BLaER1 (cell line): ENCODE measurements at regions not wholly inside any gene's neighbourhood (a gene's known extent, or its start where the extent isn't known, plus 50 kb on each side); places are given as distances from the start of the nearest gene placed in this dataset.

Experiments
- H3K27ac ChIP-seq: shearing (Covaris generic); formaldehyde crosslinking; 2 replicates; pipeline ENCODE4 v1.8.1; 2022
- H3K27me3 ChIP-seq: shearing (Covaris generic); formaldehyde crosslinking; 2 replicates; pipeline ENCODE4 v1.8.1; 2022
- H3K36me3 ChIP-seq: shearing (Covaris generic); formaldehyde crosslinking; 2 replicates; pipeline ENCODE4 v1.8.1; 2022
- H3K4me1 ChIP-seq: shearing (Covaris generic); formaldehyde crosslinking; 2 replicates; pipeline ENCODE4 v1.8.1; 2022
- H3K4me2 ChIP-seq: shearing (Covaris generic); formaldehyde crosslinking; 2 replicates; pipeline ENCODE4 v1.8.1; 2022
- H3K4me3 ChIP-seq: shearing (Covaris generic); formaldehyde crosslinking; 2 replicates; pipeline ENCODE4 v1.8.1; 2022
- H3K9ac ChIP-seq: shearing (Covaris generic); formaldehyde crosslinking; 2 replicates; pipeline ENCODE4 v1.8.1; 2022
- H3K9me3 ChIP-seq: shearing (Covaris generic); formaldehyde crosslinking; 2 replicates; pipeline ENCODE4 v1.8.1; 2022
- H4K20me1 ChIP-seq: shearing (Covaris generic); formaldehyde crosslinking; 2 replicates; pipeline ENCODE4 v1.8.1; 2022
- Cebpa-rat ChIP-seq: shearing (Covaris generic); IDR thresholded peaks from 2 replicates; pipeline ENCODE4 v1.8.1; 2022

DNA sequence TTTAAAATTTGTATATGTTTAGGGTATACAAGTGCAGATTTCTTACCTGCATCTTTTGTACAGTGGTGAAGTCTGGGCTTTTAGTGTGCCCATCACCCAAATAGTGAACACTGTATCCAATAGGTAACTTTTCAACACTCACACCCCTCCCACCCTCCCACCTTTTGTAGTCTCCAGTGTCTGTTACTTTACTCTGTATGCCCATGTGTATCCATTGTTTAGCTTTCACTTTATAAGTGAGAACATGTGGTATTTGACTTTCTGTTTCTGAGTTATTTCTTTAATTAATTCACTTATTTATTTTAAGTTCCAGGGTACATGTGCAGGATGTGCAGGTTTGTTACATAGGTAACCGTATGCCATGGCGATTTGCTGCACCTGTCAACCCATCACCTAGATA, 124.8 kb upstream of the NEO1 start:
- Histone ChIP-seq H3K4me2 (no peak overlapping the region), H3K9ac (no peak overlapping the region), H3K36me3 (no peaks in the 10 kb centered on the region), H3K4me3 (no peak overlapping the region), H4K20me1 (no peaks in the 10 kb centered on the region), H3K27me3 (no peaks in the 10 kb centered on the region), H3K27ac (no peak overlapping the region), H3K9me3 (no peaks in the 10 kb centered on the region), H3K4me1 (no peaks in the 10 kb centered on the region)
- no peak for TF ChIP-seq Cebpa-rat

DNA sequence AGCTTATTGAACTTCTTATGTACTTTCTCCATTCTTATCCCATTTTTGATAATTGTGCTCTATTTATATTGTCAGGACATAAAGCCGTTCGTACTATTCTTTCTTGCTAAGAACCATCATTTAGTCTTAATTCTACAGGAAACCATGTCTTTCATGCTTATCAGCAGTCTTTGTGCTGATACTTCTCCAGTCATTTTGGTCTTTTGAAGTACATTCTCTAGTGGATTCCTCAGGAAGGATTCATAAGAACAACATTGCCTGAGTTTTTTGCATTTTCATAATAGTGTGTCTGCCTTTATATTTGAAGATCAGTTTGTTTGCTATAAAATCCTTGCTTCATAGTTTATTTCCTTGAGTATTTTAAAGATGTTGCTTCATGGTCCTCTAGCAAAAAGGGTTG, 126.6 kb upstream of the NEO1 start:
- H3K27ac ChIP-seq = no peak overlapping the region
- H3K36me3 ChIP-seq = no peaks in the 10 kb centered on the region
- H3K4me3 ChIP-seq = no peak overlapping the region
- H3K9ac ChIP-seq = no peak overlapping the region
- H3K27me3 ChIP-seq = no peaks in the 10 kb centered on the region
- no peak for TF ChIP-seq Cebpa-rat
- no peaks in the 10 kb centered on the region for H3K9me3 ChIP-seq
- H3K4me2 ChIP-seq = no peak overlapping the region
- H3K4me1 ChIP-seq = no peaks in the 10 kb centered on the region
- no peaks in the 10 kb centered on the region for H4K20me1 ChIP-seq

- Histone ChIP-seq H3K4me2 (no peak overlapping the region), H4K20me1 (no peaks in the 10 kb centered on the region), H3K36me3 (no peaks in the 10 kb centered on the region), H3K4me1 (no peaks in the 10 kb centered on the region), H3K27ac (no peak overlapping the region), H3K27me3 (no peaks in the 10 kb centered on the region), H3K9ac (no peak overlapping the region), H3K9me3 (no peaks in the 10 kb centered on the region), H3K4me3 (no peak overlapping the region)
- no peak for TF ChIP-seq Cebpa-rat
Measured at GRCh38 chr15:72923289-72923688, 129.0 kb upstream of the NEO1 start.

DNA sequence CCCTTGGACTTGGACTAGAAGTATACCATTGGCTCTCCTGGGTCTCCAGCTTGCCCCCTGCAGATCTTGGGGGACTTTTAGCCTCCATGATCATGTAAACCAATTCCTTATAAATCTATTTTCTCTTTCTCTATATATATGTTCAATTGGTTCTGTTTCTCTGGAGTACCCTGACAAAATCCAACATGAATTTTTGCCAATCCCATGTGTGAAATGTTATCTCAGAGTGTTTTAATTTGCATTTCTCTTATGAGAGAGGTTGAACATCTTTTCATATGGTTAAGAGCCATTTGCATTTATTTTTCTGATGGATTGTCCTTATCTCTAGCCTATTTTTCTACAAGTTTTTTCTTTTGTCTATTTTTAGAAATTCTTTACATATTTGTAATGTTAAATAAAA, 131.7 kb upstream of the NEO1 start:
- Histone ChIP-seq H3K9me3 (no peaks in the 10 kb centered on the region), H3K4me2 (no peak overlapping the region), H4K20me1 (no peaks in the 10 kb centered on the region), H3K4me1 (no peaks in the 10 kb centered on the region), H3K27me3 (no peaks in the 10 kb centered on the region), H3K9ac (no peak overlapping the region), H3K27ac (no peak overlapping the region), H3K4me3 (no peak overlapping the region), H3K36me3 (no peaks in the 10 kb centered on the region)
- no peak for TF ChIP-seq Cebpa-rat

DNA sequence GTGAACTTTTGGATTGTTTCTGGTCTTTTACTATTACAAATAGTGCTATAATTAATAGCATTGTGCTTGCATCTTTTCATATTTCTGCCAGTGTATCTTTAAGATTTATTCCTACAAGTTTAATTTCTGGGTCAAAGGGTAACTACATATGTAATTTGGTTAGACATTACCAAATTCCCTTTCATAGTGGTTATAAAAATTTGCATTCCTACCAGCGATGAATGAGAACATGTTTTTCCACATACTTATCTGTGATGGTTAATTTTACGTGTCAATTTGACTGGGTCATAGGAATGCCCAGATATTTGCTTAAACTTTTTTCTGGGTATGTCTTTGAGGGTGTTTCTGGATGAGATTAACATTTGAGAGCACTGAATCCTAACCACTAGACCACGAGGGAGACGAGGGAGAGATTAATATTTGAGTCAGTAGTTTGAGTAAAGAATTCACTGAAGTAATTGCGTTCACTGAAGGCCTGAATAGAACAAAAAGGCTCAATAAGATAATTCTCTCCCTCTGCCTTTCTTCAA, 132.3 kb upstream of the NEO1 start:
- Histone ChIP-seq H3K36me3 (no peaks in the 10 kb centered on the region), H3K4me3 (no peak overlapping the region), H3K27me3 (no peaks in the 10 kb centered on the region), H3K4me2 (no peak overlapping the region), H3K4me1 (no peaks in the 10 kb centered on the region), H3K27ac (no peak overlapping the region), H3K9ac (no peak overlapping the region), H3K9me3 (no peaks in the 10 kb centered on the region), H4K20me1 (no peaks in the 10 kb centered on the region)
- no peak for TF ChIP-seq Cebpa-rat

- Histone ChIP-seq H3K27me3 (no peaks in the 10 kb centered on the region), H3K36me3 (no peaks in the 10 kb centered on the region), H3K4me3 (no peak overlapping the region), H4K20me1 (no peaks in the 10 kb centered on the region), H3K27ac (no peak overlapping the region), H3K9ac (no peak overlapping the region), H3K4me1 (no peaks in the 10 kb centered on the region), H3K9me3 (no peaks in the 10 kb centered on the region), H3K4me2 (no peak overlapping the region)
- TF ChIP-seq Cebpa-rat = no peak
Measured at GRCh38 chr15:72916897-72917296, 133.3 kb upstream of the ADPGK start.

- Histone ChIP-seq H3K9ac (no peak overlapping the region), H3K36me3 (no peaks in the 10 kb centered on the region), H3K4me1 (no peaks in the 10 kb centered on the region), H3K4me2 (no peak overlapping the region), H3K9me3 (no peaks in the 10 kb centered on the region), H3K27me3 (no peaks in the 10 kb centered on the region), H3K4me3 (no peak overlapping the region), H4K20me1 (no peaks in the 10 kb centered on the region), H3K27ac (no peak overlapping the region)
- no peak for TF ChIP-seq Cebpa-rat
Measured at GRCh38 chr15:72916378-72916777, 132.8 kb upstream of the ADPGK start.

GRCh38 chr15:72915843-72916242, 132.3 kb upstream of the ADPGK start:
- Histone ChIP-seq H3K4me1 (no peaks in the 10 kb centered on the region), H3K4me2 (no peak overlapping the region), H3K4me3 (no peak overlapping the region), H3K9me3 (no peaks in the 10 kb centered on the region), H3K9ac (no peak overlapping the region), H3K36me3 (no peaks in the 10 kb centered on the region), H3K27me3 (no peaks in the 10 kb centered on the region), H4K20me1 (no peaks in the 10 kb centered on the region), H3K27ac (no peak overlapping the region)
- TF ChIP-seq Cebpa-rat = no peak

- Histone ChIP-seq H3K27me3 (no peaks in the 10 kb centered on the region), H3K4me1 (no peaks in the 10 kb centered on the region), H3K4me2 (no peak overlapping the region), H3K9ac (no peak overlapping the region), H3K4me3 (no peak overlapping the region), H3K9me3 (no peaks in the 10 kb centered on the region), H3K36me3 (no peaks in the 10 kb centered on the region), H3K27ac (no peak overlapping the region), H4K20me1 (no peaks in the 10 kb centered on the region)
- no peak for TF ChIP-seq Cebpa-rat
Measured at GRCh38 chr15:72912996-72913395, 129.4 kb upstream of the ADPGK start.

GRCh38 chr15:72912121-72912520, 128.6 kb upstream of the ADPGK start:
- Histone ChIP-seq H3K27ac (no peak overlapping the region), H4K20me1 (no peaks in the 10 kb centered on the region), H3K36me3 (no peaks in the 10 kb centered on the region), H3K4me1 (no peaks in the 10 kb centered on the region), H3K4me2 (no peak overlapping the region), H3K9me3 (no peaks in the 10 kb centered on the region), H3K9ac (no peak overlapping the region), H3K27me3 (no peaks in the 10 kb centered on the region), H3K4me3 (no peak overlapping the region)
- TF ChIP-seq Cebpa-rat = no peak

DNA sequence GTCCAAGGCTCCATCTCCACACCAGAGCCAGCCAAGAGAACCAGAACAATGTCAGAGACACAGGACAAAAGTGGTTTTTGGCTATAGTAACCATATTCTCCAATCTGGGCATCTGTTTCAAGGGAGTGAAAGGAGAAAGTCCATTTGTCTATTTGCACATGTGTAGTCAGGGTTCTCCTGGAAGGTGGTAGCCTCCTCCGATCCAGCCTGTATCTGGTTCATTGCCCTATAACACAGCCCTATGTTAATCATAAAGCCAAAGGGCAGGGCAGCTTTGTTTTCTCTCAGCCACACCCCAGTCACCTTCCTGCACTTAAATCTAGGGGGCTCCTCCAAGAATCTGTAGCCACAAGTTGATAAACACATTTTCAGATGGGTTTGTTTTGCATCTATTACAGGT, 128.1 kb upstream of the ADPGK start:
- H3K27ac ChIP-seq = no peak overlapping the region
- H3K9me3 ChIP-seq = no peaks in the 10 kb centered on the region
- no peaks in the 10 kb centered on the region for H3K27me3 ChIP-seq
- no peak overlapping the region for H3K4me3 ChIP-seq
- no peak overlapping the region for H3K4me2 ChIP-seq
- TF ChIP-seq Cebpa-rat = no peak
- H3K36me3 ChIP-seq = no peaks in the 10 kb centered on the region
- no peaks in the 10 kb centered on the region for H4K20me1 ChIP-seq
- H3K4me1 ChIP-seq = no peaks in the 10 kb centered on the region
- no peak overlapping the region for H3K9ac ChIP-seq
